CD1c-positive myeloid dendritic cell (primary cell): ENCODE measurements at regions not wholly inside any gene's neighbourhood (a gene's known extent, or its start where the extent isn't known, plus 50 kb on each side); places are given as distances from the start of the nearest gene placed in this dataset.

Experiments
- DNase-seq: peaks from one replicate; pipeline ENCODE4 v3.0.0-alpha.2; 2016; ENCODE audit errors: extremely low spot score

DNA sequence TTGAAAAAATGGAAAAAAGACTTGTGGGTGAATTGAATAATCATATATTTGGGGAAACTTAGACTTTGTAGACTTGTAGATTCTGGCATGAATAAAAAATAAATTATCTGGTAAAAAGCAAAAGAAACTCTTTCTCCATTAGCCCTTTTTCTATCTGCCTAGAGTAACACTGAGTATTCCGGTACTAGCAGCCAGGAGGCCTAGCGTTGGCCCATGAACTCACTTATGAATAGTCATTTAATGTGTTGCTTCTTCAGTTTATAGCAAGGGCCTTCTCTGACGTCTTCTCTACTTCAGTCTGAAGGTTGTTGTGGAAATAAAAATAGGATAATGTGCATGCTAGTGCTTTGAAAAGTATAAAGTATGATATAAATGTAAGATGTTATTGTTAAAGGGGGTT is 851.2 kb upstream of the NR2F2 start:
- DNase-seq = no peak

DNA sequence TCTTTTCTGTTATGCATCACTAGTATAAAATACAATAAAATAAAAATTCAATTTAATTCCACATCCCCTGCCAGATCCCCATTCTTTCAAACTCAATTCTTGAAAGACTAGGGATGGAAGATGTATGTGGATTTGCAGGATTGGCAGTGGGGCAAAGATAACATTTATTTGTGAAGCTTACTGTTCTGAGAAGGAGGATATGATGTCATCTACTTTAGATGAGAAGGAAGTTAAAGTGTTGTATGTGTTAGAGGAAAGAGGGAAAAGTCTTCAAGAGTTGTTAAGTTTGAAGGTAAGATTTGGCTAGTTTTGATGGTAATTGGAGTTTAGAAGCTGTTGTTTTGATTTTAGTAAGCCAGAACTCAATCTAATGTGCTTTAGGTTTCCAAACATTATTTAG is 845.1 kb upstream of the NR2F2 start:
- no peak for DNase-seq

DNA sequence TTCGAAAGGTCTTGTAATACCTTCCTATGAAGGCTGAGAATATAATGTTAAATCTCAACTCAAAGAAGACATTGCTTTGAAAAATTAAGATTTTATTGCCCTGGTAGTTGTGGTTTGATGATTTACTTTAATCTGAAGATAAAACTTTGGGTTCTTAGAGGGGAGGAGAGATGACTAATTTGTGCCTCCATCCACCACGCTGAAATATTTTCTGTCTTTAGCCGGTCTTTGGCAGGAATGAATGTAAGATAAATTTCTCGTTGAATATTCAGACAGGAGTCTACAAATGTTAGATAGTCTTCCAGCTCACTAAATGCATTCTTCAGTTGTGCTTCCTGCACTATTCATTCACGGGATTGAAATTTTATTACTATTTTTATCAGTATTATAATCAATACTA is 844.3 kb upstream of the NR2F2 start:
- no peak for DNase-seq

DNA sequence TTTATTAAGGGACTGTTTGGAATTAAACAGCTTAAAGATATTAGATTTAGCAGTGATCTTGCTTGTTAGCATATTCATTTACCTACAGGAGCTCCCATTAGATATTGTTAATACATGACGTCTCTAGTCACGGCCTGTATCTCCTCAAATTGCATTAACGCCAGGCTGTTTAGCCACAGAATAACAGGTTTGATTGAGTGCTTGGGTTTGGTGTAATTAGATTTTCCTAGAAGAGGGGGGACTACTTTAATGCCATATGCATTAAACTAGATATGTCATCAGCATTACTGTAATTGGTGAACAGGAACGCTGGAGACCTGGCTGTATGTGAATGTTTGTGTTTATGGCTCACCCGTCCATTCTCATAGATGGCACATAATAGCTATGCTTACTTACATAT is 841.4 kb upstream of the NR2F2 start:
- DNase-seq = no peak

DNA sequence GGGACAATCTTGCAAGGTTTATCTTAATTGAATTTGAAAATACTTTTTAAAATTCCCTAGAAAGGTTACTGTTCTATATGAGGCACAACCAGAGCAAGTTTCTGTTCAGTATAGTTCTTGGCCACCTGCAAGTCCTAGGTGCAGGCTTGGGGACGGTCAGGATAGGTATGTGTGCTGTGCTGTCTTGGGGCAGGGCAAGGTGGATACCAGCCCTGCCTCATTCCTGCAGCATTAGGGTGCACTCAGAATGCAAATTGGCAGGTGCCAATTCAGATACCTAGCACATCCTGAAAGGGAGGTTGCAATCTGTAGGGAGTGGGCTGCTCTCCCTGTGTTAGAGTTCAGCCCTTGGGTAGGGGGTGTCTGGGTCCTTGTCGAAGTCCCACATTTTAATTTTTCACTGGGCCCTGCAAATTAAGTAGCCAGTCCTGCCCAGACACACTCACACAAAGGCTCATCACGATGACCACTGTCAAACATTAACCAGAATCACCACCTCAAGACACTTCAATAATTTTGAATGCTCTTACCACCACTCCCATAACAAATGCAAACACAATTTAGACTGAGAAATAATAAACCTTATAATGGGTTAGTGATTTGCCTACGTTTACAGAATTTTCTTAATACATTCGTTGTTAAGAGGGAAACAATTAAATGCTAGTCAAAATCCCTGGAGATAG is 838.0 kb upstream of the NR2F2 start:
- DNase-seq = no peak

DNA sequence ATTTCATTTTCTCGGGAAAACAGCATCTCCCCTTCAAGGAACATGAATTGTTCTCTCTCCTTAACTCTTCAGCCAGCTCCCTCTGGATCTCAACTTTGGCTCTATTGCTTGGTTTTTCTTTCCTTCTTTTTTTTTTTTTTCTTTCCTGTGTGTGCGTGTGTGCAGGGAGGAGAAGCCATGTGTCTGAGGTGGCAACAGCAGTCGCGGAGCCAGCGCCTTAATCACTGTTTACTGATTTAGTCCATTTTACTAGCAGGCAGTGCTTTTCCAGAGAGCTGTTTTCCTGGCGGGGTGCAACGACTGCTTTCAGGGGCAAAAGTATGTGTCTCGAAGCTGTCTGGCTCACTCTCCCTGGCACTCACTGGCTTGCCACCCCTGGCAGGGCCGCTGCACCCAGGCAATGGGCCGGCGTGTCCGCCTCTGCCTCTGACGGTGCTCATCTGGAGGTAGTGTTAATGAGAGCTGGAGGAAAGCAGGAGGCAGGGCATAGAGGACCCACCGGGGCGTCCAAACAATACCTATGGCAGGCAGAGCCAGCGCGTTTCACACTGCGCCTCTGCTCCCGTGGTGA is 835.4 kb upstream of the NR2F2 start:
- no peak for DNase-seq

DNA sequence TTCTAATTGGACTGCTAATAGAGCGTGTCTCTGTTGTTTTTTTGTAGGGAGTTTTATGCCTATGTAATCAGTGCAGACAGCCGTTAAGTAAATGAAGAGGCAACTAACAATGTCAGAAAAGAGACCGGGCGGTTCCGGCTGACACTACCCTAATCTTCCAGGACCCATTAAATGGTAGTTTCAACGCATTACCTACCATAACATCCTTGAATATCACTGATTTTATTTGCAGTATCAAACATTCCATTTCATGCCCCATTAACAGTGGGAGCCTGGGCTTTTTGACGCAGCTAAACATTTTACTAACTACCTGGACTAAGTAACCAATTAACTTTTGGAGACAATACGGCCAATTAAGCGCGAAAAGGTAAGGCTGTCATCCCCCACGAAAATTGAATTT is 832.9 kb upstream of the NR2F2 start:
- DNase-seq = no peak

DNA sequence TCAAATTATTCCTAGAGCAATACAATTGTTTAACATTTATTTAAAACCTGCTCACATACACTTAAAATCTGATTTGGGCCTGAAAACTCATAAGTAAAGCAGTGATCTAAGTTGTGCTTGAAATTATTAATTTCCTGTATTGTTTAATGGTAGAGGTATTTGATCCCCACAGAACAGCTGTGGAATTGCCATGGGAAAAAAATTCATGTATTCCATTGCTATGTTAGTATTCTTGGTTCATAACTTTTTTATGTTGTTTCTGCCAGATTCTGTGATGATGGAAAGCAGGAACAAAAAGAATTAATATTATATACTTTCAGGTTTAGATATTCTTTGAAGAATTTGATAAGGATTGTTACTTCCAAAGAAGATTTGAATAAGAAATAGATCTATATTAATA is 831.5 kb upstream of the NR2F2 start:
- DNase-seq = no peak

DNA sequence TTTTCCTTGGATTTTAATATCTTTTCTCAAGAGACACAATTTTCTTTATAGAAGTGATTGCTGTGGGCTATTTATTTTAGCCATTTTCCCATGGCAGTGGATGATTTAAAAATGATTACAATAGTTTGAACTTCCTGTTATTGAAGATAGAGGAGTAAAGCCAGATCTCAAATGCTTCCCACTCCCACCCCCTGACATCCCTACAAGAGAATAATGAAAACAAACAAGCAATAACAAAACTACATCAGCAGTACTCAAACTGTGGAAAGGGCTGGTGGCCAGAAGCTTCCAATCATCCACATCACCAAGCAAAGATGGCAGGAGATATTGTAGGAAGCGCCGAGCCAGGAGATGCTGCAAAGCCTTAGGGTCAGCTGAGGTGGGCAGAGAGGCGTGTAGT is 831.1 kb upstream of the NR2F2 start:
- no peak for DNase-seq

DNA sequence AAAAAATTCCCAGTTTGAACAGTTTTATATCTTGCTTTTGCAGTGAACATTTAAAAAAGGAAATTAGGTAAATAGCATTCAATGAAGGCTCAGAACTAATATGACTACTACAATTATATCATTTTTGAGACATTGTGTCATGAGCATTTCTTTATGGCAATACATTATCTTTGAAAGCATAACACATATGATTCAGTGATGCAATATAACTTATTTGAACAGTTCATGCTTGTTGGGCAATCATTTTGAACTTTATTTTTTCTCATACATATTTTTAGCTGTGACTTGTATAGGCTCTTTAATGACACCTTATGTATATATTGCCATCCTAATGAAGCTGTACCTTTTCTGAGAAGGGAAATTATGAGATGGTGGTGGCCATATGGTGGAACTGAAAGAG is 828.6 kb upstream of the NR2F2 start:
- DNase-seq = no peak

DNA sequence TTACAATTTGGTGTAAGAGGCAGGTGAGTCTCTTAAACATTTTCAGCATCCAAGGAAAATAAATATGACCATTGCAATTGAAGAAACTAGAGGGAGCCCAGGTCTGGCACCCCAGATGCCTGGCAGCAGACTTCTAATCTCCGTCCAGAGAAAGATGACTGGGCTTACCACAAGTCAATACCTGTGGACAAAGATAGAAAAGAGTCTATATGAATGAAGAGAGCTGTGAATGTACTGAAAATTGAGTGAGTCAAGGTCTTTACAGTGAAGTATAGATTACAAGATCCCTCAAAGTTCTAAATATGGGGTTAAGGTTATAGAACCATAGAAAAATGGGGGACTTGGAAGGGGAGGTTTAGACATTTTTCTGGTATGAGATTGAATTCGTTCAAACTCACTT is 827.4 kb upstream of the NR2F2 start:
- DNase-seq = no peak

DNA sequence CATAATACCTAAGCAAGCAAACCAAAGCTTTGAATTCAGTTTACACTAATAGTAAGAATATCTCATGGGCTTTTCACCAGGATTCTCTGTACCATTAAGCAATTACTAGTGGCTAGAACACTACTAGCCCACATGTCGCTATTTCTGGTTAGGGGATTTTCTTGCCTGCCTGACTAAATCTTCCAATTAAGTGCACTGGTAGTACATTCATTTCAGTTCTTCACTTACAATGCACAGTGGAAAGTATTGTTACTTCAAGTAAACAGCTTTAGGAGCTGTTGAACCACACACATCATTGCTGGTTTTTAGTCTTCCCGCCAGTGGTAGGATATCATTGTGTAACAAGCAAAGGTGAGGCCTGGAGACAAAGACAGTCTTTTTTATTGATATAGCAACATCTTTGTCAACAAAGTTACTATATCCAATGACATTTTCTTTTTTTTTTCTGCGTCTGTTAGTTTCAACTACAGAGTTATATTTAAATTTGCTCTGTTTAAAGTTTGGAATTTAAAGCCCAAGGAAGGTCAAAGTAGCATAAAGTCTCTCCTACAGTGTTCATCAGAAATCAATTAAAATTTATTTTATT is 826.8 kb upstream of the NR2F2 start:
- no peak for DNase-seq

DNA sequence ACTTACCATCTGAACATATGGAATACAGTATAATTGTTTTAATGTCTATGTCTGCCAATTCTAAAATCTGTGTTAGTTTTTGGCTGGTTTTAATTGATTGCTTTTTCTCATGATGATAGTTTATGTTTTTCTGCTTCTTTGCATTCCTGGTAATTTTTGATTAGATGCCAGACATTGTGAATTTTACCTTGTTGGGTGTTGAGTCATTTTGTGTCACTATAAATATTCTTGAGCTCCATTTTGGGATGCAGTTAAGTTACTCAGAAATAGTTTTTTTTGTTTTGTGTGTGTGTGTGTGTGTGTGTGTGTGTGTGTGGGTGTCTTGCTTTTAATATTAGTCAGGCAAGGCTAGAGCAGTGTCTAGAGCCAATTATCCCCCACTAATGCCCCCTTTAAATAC is 818.8 kb upstream of the NR2F2 start:
- no peak for DNase-seq

DNA sequence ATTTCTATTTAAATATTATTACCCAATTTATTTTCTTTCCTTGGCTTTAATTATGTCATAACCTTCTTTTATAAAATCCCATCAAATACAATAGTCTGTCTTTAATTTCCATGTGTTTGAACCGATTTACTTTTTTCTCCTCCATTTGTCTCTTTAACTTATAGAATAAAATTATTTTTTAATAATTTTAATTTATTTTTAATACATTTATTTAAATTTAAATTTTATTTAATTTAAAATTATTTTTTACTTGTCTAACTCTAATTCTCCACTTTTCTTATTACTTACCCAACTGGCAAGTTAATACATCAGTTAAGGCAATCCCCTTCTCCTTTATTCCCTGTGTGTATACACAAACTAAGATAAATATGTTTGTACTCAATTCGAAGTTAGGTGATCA is 817.6 kb upstream of the NR2F2 start:
- no peak for DNase-seq

DNA sequence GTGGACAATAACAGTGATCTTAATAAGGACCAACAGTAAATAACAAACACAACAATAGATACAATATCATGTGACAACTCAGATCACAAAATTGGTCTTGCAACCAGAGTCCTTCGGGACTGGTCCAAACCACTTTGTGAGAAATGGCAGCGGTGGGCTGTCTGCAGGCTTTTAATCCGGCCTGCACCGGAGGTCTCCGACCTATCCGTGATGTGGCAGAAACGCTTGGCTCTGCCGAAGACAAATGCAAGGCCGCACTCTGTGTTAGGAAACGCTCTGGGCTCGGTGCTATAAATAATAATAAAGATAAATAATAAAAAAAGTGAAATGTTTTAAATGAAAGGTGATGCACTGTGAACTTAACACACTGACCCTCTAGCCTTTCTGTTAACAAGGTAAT is 810.6 kb upstream of the NR2F2 start:
- no peak for DNase-seq

DNA sequence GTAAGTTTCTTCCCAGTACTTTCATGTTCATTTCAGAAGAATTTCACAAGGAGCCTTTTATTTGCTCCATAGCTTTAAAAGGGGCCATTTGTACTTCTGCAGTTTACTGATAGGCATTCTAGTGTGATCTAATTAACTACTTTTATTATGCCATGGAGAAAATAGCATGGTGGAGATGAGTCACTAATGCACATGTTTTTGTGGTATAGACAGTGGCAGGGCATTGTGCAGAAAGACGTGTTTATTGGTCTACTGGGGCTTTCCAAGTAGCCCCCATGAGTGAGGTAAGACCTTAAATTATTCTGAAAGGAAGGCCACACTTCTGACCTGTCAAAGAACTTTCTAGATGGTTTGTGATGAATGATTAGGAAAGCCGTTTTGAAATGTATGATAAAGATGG is 810.0 kb upstream of the NR2F2 start:
- DNase-seq = no peak

DNA sequence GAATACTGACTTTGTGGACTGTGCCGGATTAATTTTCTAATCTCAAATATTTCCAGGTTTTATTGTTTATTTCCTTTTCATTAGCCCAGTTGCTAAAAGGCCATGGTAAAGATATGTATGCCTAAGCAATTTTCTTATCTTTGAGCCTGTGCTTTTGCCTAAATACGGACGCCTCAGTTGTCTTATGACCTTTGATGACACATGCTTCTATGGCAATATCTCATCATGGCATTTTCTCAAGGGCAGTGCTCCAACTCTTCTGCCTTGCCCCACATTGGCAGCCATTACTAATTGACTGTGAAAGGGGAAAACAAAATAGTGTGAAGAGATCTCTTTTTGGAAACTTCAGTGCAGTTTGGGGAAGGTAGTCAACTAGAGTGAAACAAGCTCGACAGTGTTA is 809.6 kb upstream of the NR2F2 start:
- DNase-seq = no peak

DNA sequence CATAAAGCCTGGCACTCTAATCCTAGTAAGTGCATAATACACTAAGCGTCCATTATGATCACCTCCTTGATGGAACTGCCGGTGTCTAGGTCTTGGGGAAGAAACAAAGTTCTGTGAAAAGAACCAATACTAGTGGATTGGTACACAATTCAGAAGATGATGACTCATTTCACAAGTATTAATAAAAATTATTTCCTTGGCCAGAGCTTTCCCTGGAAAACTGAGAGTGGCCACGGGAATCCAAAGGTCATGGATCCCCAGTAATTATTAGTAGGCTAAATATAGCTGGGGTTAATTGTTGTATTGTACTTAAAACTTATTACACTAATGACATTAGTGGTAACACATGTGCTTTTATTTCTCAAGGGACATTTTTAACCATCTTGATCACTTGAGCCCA is 808.0 kb upstream of the NR2F2 start:
- DNase-seq = no peak

DNA sequence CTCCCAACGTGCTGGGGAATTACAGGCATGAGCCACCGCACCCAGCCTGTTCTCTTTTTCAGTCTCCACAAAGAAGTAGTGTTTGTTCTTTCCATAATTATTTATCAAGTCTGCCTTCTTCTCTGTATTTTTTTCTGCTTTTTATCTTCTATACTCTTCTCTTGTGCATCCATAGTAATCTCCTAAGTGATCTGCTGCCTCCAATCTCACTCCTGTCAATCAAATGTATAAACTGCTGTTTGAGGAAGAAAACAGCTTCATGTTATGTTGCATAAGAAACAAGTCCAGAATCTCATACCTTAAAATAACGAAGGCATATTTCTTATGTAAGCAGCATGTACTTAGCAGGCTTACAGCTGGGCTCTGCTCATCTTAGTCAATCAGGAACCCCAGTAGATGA is 801.6 kb upstream of the NR2F2 start:
- no peak for DNase-seq

DNA sequence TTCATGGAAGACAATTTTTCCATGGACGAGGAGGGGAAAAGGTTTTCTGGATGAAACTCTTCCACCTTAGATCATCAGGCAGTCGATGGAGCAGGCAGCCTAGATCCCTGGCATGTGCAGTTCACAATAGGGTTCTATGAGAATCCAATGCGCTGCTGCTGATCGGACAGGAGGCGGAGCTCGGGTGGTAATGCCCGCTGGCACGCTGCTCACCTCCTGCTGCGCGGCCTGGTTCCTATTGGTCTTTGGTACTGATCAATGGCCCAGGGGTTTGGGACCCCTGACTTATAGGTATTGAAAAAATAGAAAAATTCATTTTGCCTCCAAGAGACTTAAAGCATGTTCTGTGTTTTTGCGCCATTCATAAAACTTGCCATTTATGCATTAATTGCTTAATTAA is 793.9 kb upstream of the NR2F2 start:
- no peak for DNase-seq

DNA sequence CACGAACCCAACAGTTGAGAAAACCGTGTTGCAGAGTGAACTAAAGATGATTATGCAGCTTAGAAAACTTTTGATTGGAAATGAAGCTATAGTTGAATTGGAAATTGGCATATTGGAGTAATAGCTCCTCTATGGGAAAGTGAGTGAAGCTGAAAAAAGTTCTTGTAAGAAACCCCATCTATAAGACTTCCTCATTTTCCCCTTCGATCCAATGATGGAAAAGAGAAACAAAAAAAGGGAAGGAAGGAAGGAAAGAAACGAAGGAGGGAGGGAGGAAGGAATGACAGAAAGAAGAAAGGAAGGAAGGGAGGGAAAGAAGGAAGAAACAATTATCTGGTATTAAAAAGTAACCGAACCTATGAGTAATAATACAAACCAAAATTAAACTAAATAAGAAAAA is 791.8 kb upstream of the NR2F2 start:
- DNase-seq = no peak

DNA sequence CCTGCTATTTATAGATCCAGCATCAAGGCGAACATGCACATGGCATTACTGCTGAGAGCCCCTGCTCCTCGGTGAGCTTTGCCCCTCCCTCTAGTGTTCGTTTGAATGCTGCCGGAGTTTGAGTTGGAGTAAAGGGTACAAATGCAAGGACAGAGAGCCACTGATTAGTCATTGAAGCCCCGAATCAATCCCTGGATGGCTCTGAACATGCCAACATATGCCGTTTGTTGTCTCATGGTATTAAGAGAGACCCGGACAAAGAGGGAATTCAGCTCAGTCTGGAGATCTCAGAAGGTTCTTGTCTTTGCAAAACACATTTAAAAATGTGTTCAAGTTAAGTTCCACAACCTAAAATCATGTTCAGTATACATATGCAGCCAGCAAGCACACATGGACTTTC is 789.2 kb upstream of the NR2F2 start:
- no peak for DNase-seq

DNA sequence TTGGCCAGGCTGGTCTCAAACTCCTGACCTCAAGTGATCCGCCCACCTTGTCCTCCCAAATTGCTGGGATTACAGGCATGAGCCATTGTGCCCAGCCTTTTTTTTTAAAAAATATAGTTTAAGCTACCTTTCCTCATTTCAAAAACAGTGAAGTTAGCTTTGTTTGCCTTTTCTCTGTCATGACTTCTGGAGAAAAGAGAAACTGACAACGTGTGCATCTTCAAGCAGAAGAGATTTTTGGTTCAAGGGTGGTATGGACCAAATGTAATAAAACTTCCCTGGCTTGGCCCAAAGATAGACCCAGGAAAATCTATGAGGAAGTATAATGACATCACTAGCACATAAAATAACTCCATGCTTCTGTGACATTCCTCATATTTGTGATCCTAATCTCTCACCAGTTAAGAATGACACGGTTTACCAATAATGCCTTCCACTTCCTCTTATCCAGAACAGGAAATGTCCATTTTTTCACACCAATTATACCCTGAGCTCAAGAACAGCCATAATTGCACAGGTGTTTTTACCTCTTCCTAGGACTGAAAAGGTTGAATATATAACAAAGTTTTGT is 781.2 kb upstream of the NR2F2 start:
- DNase-seq = no peak

DNA sequence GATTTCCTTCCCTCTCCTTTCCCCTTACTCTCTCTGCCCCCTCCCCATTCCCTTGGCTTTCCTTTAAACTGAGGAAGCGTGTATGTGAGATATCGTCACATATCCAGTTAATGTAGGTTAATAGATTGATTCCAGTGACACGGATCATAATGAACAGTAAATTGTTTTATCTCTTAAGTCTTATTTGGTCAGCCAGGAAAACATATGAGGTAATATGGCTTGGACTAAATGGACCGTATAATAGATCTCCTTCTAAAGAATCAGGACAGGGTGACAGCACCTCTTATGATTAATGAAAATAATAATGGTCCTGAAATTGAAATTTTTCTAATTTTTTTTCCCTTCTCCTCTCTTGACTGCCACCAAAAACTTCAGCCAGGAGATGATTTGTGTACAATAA is 779.8 kb upstream of the NR2F2 start:
- no peak for DNase-seq
